ENCODE measurements at regions not wholly inside any gene's neighbourhood (a gene's known extent, or its start where the extent isn't known, plus 50 kb on each side); places are given as distances from the start of the nearest gene placed in this dataset.

GRCh38 chr5:82717738-82718137 lies 359.5 kb downstream of the TMEM167A start:
- TF ChIP-seq CTCF (IDR thresholded peaks at IDR 0.05; ENCODE audit: borderline replicate concordance, extremely low read depth, low read length, poor library complexity, severe bottlenecking) (no peak), EZH2 (IDR thresholded peaks at IDR 0.05; ENCODE audit: borderline replicate concordance, low read depth, low read length, severe bottlenecking) (no peak)

All from DND-41 (cell line).